ENCODE measurements at regions not wholly inside any gene's neighbourhood (a gene's known extent, or its start where the extent isn't known, plus 50 kb on each side); places are given as distances from the start of the nearest gene placed in this dataset.

- H3K4me1 ChIP-seq, result no peaks in the 10 kb centered on the region
- H3K9me3 ChIP-seq, result peaks cover 0 to 15% of the 10 kb centered on the region in 2 donors
- TF ChIP-seq CTCF (IDR thresholded peaks at IDR 0.05), result no peak
- no peak overlapping the region for H3K4me3 ChIP-seq
- H3K36me3 ChIP-seq, result no peaks in the 10 kb centered on the region
- DNase-seq (ENCODE audit: low spot score), result no peak
- H3K27ac ChIP-seq, result no peak overlapping the region
- no peaks in the 10 kb centered on the region for H3K27me3 ChIP-seq
These were observed 91.9 kb upstream of the STC2 start for GRCh38 chr5:173420108-173420507.

GRCh38 chr5:173413471-173413982 is 85.3 kb upstream of the STC2 start:
- Histone ChIP-seq H3K9me3 (peaks cover 0 to 2% of the 10 kb centered on the region in 2 donors), H3K4me1 (no peaks in the 10 kb centered on the region), H3K27me3 (no peaks in the 10 kb centered on the region), H3K4me3 (no peak overlapping the region), H3K36me3 (no peaks in the 10 kb centered on the region), H3K27ac (no peak overlapping the region)
- no peak for TF ChIP-seq CTCF (IDR thresholded peaks at IDR 0.05)
- no peak for DNase-seq (ENCODE audit: low spot score)

DNA sequence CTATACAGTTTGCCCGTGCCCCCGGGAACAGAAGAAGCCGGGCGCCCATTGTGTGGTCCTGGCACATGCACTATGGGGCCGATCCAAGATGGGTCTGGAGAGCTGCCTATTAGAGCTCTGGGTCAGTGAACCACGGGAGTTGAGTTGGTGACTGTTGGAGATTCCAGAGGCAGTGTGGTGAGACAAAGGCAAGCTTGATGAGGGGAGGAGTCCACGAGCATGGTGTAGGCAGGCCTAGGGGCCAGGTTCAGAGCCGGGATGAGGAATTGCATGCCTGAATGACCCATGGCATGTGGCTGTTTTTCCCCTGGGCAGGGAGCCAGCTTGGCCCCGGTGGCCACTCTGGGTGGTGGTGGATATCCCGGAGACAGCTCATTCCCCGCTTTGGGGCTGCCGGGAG is 84.4 kb upstream of the STC2 start:
- H3K36me3 ChIP-seq, result no peaks in the 10 kb centered on the region
- H3K27me3 ChIP-seq, result no peaks in the 10 kb centered on the region
- no peak for TF ChIP-seq CTCF (IDR thresholded peaks at IDR 0.05)
- no peak overlapping the region for H3K4me3 ChIP-seq
- H3K27ac ChIP-seq, result no peak overlapping the region
- no peak for DNase-seq (ENCODE audit: low spot score)
- H3K4me1 ChIP-seq, result no peaks in the 10 kb centered on the region
- no peaks in the 10 kb centered on the region for H3K9me3 ChIP-seq

- no peaks in the 10 kb centered on the region for H3K36me3 ChIP-seq
- no peak for TF ChIP-seq CTCF (IDR thresholded peaks at IDR 0.05)
- no peak for DNase-seq (ENCODE audit: low spot score)
- H3K9me3 ChIP-seq, result no peaks in the 10 kb centered on the region
- no peak overlapping the region for H3K27ac ChIP-seq
- no peaks in the 10 kb centered on the region for H3K27me3 ChIP-seq
- H3K4me1 ChIP-seq, result no peaks in the 10 kb centered on the region
- no peak overlapping the region for H3K4me3 ChIP-seq
These were observed 83.8 kb upstream of the STC2 start for GRCh38 chr5:173411791-173412555.

DNA sequence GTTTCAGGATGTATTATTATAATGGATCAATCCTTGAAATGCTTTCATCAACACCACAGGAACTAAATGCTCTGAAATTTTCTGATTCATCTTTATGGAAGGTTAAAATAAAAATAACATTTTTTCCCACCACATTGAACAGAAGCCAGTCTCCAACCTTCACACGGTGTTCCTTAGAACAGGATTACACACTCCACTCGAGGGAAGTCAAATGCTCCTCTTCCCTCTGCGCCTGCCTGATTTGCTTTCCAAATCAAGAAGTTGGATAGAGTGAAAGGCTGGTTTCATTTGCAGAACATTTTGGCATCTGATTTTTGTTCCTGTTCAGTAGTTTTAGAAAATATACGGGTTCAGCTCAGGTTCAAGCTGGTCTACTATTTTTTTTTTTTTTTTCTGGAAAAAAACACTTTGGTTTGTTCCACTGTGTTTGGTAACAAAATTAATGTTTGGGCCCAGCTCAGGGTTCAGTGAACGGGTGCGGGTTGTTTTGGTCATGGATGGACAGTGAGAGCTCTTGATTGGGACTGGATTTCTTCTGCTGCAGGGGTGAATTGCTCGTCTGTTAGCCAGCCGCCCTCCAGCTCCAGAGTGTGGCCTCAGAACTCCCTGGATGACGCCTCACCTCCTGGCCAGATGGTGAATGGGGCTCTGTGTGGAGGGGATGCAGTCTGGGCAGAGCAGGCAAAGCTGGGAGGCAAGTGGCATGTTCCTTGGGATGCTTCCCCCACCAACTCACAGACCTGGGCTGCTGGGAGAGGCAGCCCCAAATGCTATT is 82.4 kb upstream of the STC2 start:
- Histone ChIP-seq H3K4me3 (no peak overlapping the region), H3K4me1 (no peaks in the 10 kb centered on the region), H3K9me3 (no peaks in the 10 kb centered on the region), H3K27ac (no peak overlapping the region), H3K36me3 (no peaks in the 10 kb centered on the region), H3K27me3 (no peaks in the 10 kb centered on the region)
- no peak for TF ChIP-seq CTCF (IDR thresholded peaks at IDR 0.05)
- DNase-seq (ENCODE audit: low spot score), result no peak
